ENCODE measurements at regions not wholly inside any gene's neighbourhood (a gene's known extent, or its start where the extent isn't known, plus 50 kb on each side); places are given as distances from the start of the nearest gene placed in this dataset.

GRCh38 chr1:47559944-47560695 is 122.3 kb downstream of the FOXD2 start (continued):
- TF ChIP-seq POLR2AphosphoS5 (IDR thresholded peaks at IDR 0.05; ENCODE audit: low read depth, low read length) (no peak), RNF2 (IDR thresholded peaks at IDR 0.05; ENCODE audit: borderline replicate concordance, low read depth, low read length, missing control alignments, poor library complexity, severe bottlenecking) (no peak), TAF7 (optimal IDR thresholded peaks at IDR 0.05; ENCODE audit: borderline replicate concordance, low read depth, low read length) (no peak), PHF8 (conservative IDR thresholded peaks at IDR 0.05; ENCODE audit: low read depth, low read length) (no peak), NANOG (IDR thresholded peaks at IDR 0.05; ENCODE audit: insufficient read depth, low read depth, low read length, poor library complexity, severe bottlenecking) (no peak), SUZ12 (IDR thresholded peaks at IDR 0.05; ENCODE audit: low read length) (no peak)
- TF ChIP-seq, protein P1, sequence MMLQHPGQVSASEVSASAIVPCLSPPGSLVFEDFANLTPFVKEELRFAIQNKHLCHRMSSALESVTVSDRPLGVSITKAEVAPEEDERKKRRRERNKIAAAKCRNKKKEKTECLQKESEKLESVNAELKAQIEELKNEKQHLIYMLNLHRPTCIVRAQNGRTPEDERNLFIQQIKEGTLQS (IDR thresholded peaks at IDR 0.05; ENCODE audit: insufficient read depth, low read depth, low read length): no peak

All from H1 (cell line).